ENCODE measurements at regions not wholly inside any gene's neighbourhood (a gene's known extent, or its start where the extent isn't known, plus 50 kb on each side); places are given as distances from the start of the nearest gene placed in this dataset.

GRCh38 chr6:15038013-15038791, 207.7 kb upstream of the JARID2 start:
- Mint-ChIP-seq H3K4me1 (ENCODE audit: low read depth in 2 of 2) (peaks cover 0 to 3% of the 10 kb centered on the region in 2 donors), H3K27me3 (no peaks in the 10 kb centered on the region), H3K36me3 (no peaks in the 10 kb centered on the region), H3K9me3 (no peaks in the 10 kb centered on the region), H3K4me3 (no peak overlapping the region), H3K27ac (peak overlapping the region in 1 of 2 donors; percentile 53)
- ATAC-seq (no peak), DNase-seq (ENCODE audit: low spot score) (no peak)

GRCh38 chr6:15039136-15039535, 206.7 kb upstream of the JARID2 start:
- H3K27ac Mint-ChIP-seq = peak overlapping the region in 1 of 2 donors; percentile 53
- no peaks in the 10 kb centered on the region for H3K36me3 Mint-ChIP-seq
- no peaks in the 10 kb centered on the region for H3K27me3 Mint-ChIP-seq
- ATAC-seq = no peak
- no peak overlapping the region for H3K4me3 Mint-ChIP-seq
- peaks cover 0 to 3% of the 10 kb centered on the region in 2 donors for H3K4me1 Mint-ChIP-seq (ENCODE audit: low read depth in 2 of 2)
- DNase-seq (ENCODE audit: low spot score) = no peak
- no peaks in the 10 kb centered on the region for H3K9me3 Mint-ChIP-seq

GRCh38 chr6:15042938-15043337, 202.9 kb upstream of the JARID2 start:
- Mint-ChIP-seq H3K36me3 (no peaks in the 10 kb centered on the region), H3K4me3 (no peak overlapping the region), H3K27ac (peak overlapping the region in 1 of 2 donors; percentile 13), H3K27me3 (no peaks in the 10 kb centered on the region), H3K9me3 (no peaks in the 10 kb centered on the region), H3K4me1 (ENCODE audit: low read depth in 2 of 2) (peaks cover 0 to 9% of the 10 kb centered on the region in 2 donors)
- ATAC-seq (no peak), DNase-seq (ENCODE audit: low spot score) (no peak)

GRCh38 chr6:15044146-15044882, 201.6 kb upstream of the JARID2 start:
- Mint-ChIP-seq H3K36me3 (no peaks in the 10 kb centered on the region), H3K4me1 (ENCODE audit: low read depth in 2 of 2) (peaks cover 8 to 21% of the 10 kb centered on the region in 2 donors), H3K4me3 (no peak overlapping the region), H3K27me3 (no peaks in the 10 kb centered on the region), H3K27ac (peak overlapping the region in 1 of 2 donors; percentile 18), H3K9me3 (no peaks in the 10 kb centered on the region)
- DNase-seq (ENCODE audit: low spot score) = no peak
- no peak for ATAC-seq

GRCh38 chr6:15044948-15045347, 200.9 kb upstream of the JARID2 start:
- no peaks in the 10 kb centered on the region for H3K27me3 Mint-ChIP-seq
- DNase-seq (ENCODE audit: low spot score) (no peak), ATAC-seq (no peak)
- peaks cover 8 to 21% of the 10 kb centered on the region in 2 donors for H3K4me1 Mint-ChIP-seq (ENCODE audit: low read depth in 2 of 2)
- no peaks in the 10 kb centered on the region for H3K36me3 Mint-ChIP-seq
- no peak overlapping the region for H3K4me3 Mint-ChIP-seq
- H3K27ac Mint-ChIP-seq = peak overlapping the region in 1 of 2 donors; percentile 18
- H3K9me3 Mint-ChIP-seq = no peaks in the 10 kb centered on the region

GRCh38 chr6:15046751-15047150, 199.1 kb upstream of the JARID2 start:
- no peaks in the 10 kb centered on the region for H3K27me3 Mint-ChIP-seq
- H3K4me3 Mint-ChIP-seq = no peak overlapping the region
- H3K4me1 Mint-ChIP-seq (ENCODE audit: low read depth in 2 of 2) = peaks cover 8 to 21% of the 10 kb centered on the region in 2 donors
- H3K27ac Mint-ChIP-seq = peak overlapping the region in 1 of 2 donors; percentile 21
- no peaks in the 10 kb centered on the region for H3K36me3 Mint-ChIP-seq
- ATAC-seq (no peak), DNase-seq (ENCODE audit: low spot score) (no peak)
- no peaks in the 10 kb centered on the region for H3K9me3 Mint-ChIP-seq

GRCh38 chr6:15048367-15048766, 197.5 kb upstream of the JARID2 start:
- Mint-ChIP-seq H3K36me3 (no peaks in the 10 kb centered on the region), H3K27me3 (no peaks in the 10 kb centered on the region), H3K9me3 (no peaks in the 10 kb centered on the region), H3K4me3 (peak overlapping the region; percentile 31), H3K27ac (peak overlapping the region; percentile 24 to 81), H3K4me1 (ENCODE audit: low read depth in 2 of 2) (peaks cover 8 to 21% of the 10 kb centered on the region in 2 donors)
- DNase-seq (ENCODE audit: low spot score) (no peak), ATAC-seq (peak in 1 of 2 donors; percentile 77)

GRCh38 chr6:15058200-15059061, 187.4 kb upstream of the JARID2 start:
- no peaks in the 10 kb centered on the region for H3K9me3 Mint-ChIP-seq
- peak overlapping the region in 1 of 2 donors; percentile 78 for H3K27ac Mint-ChIP-seq
- ATAC-seq = no peak
- no peaks in the 10 kb centered on the region for H3K36me3 Mint-ChIP-seq
- DNase-seq (ENCODE audit: low spot score) = no peak
- no peak overlapping the region for H3K4me3 Mint-ChIP-seq
- H3K27me3 Mint-ChIP-seq = no peaks in the 10 kb centered on the region
- peaks cover 5 to 21% of the 10 kb centered on the region in 2 donors for H3K4me1 Mint-ChIP-seq (ENCODE audit: low read depth in 2 of 2)

- H3K4me3 Mint-ChIP-seq = no peak overlapping the region
- no peaks in the 10 kb centered on the region for H3K36me3 Mint-ChIP-seq
- H3K4me1 Mint-ChIP-seq (ENCODE audit: low read depth in 2 of 2) = peaks cover 5 to 24% of the 10 kb centered on the region in 2 donors
- peak overlapping the region in 1 of 2 donors; percentile 57 for H3K27ac Mint-ChIP-seq
- no peaks in the 10 kb centered on the region for H3K9me3 Mint-ChIP-seq
- no peak for DNase-seq (ENCODE audit: low spot score)
- H3K27me3 Mint-ChIP-seq = no peaks in the 10 kb centered on the region
- ATAC-seq = no peak
Measured at GRCh38 chr6:15061180-15061641, 184.7 kb upstream of the JARID2 start.

- peak overlapping the region; percentile 7 to 29 for H3K27ac Mint-ChIP-seq
- DNase-seq (ENCODE audit: low spot score) (no peak), ATAC-seq (no peak)
- no peaks in the 10 kb centered on the region for H3K27me3 Mint-ChIP-seq
- H3K4me1 Mint-ChIP-seq (ENCODE audit: low read depth in 2 of 2) = peaks cover 5 to 30% of the 10 kb centered on the region in 2 donors
- H3K4me3 Mint-ChIP-seq = no peak overlapping the region
- no peaks in the 10 kb centered on the region for H3K9me3 Mint-ChIP-seq
- H3K36me3 Mint-ChIP-seq = no peaks in the 10 kb centered on the region
Measured at GRCh38 chr6:15061908-15062515, 183.9 kb upstream of the JARID2 start.

- ATAC-seq (no peak), DNase-seq (ENCODE audit: low spot score) (no peak)
- Mint-ChIP-seq H3K4me1 (ENCODE audit: low read depth in 2 of 2) (peaks cover 5 to 28% of the 10 kb centered on the region in 2 donors), H3K9me3 (no peaks in the 10 kb centered on the region), H3K27ac (peak overlapping the region; percentile 7 to 29), H3K4me3 (no peak overlapping the region), H3K36me3 (no peaks in the 10 kb centered on the region), H3K27me3 (no peaks in the 10 kb centered on the region)
Measured at GRCh38 chr6:15062516-15063252, 183.2 kb upstream of the JARID2 start.

- H3K4me3 Mint-ChIP-seq = no peak overlapping the region
- no peaks in the 10 kb centered on the region for H3K27me3 Mint-ChIP-seq
- peaks cover 0 to 23% of the 10 kb centered on the region in 2 donors for H3K4me1 Mint-ChIP-seq (ENCODE audit: low read depth in 2 of 2)
- no peaks in the 10 kb centered on the region for H3K9me3 Mint-ChIP-seq
- no peaks in the 10 kb centered on the region for H3K36me3 Mint-ChIP-seq
- H3K27ac Mint-ChIP-seq = peak overlapping the region in 1 of 2 donors; percentile 7
- ATAC-seq = no peak
- no peak for DNase-seq (ENCODE audit: low spot score)
Measured at GRCh38 chr6:15063253-15063853, 182.5 kb upstream of the JARID2 start.
